Stimulated activated CD8-positive, alpha-beta memory T cell treated with anti-CD3 and anti-CD28 coated beads, Interleukin-2, amount 100 ng/mL, for 48 hours (primary cell): ENCODE measurements at regions not wholly inside any gene's neighbourhood (a gene's known extent, or its start where the extent isn't known, plus 50 kb on each side); places are given as distances from the start of the nearest gene placed in this dataset.

Experiments
- DNase-seq, 2 donors: peaks; one replicate each; pipeline ENCODE4 v3.0.0-alpha.2; 2020; ENCODE audit warnings: low read depth in 2 of 2

- DNase-seq, result no peak
Measured at GRCh38 chr19:34104557-34104956, 67.7 kb upstream of the LSM14A start.

- no peak for DNase-seq
Measured at GRCh38 chr19:34109596-34109995, 62.7 kb upstream of the LSM14A start.

GRCh38 chr19:34118879-34119748 is 53.2 kb upstream of the LSM14A start:
- no peak for DNase-seq

GRCh38 chr19:34120141-34120540 is 52.2 kb upstream of the LSM14A start:
- no peak for DNase-seq

- DNase-seq, result peak; percentile 21 to 30
Measured at GRCh38 chr19:34120846-34121639, 51.3 kb upstream of the LSM14A start.
